ENCODE measurements at regions not wholly inside any gene's neighbourhood (a gene's known extent, or its start where the extent isn't known, plus 50 kb on each side); places are given as distances from the start of the nearest gene placed in this dataset.

DNA sequence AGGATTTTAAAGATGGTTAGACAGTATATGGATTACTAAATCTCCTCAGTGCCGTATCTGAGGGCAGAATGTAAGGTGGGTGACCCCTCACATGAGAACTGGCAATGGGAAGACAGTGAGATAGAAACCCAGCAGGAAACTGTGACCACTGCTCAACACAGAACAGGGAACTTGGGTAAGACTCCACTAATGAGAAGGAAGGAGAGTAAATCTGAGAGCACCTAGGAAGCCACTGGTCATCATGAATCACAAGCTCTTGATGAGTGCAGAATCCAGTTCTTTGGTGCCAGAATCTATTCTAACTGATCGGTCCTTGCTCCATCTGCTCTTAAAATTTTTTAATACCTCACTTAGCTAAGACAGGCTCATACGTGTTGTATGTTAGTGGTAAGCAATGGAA lies 261.8 kb downstream of the KLF12 start:
- H3K79me2 ChIP-seq (ENCODE audit: insufficient read depth, low read length), result no peaks in the 10 kb centered on the region
- no peak overlapping the region for H3K4me3 ChIP-seq (replicated peaks in 1 of 3; ENCODE audit: low read depth in 2 of 3, low read length in 3 of 3)
- Mint-ChIP-seq H3K4me1 (no peaks in the 10 kb centered on the region), H3K9me3 (peaks cover 0 to 3% (median 0%) of the 10 kb centered on the region in 7 donors), H3K27ac (no peak overlapping the region), H3K36me3 (no peaks in the 10 kb centered on the region), H3K27me3 (ENCODE audit: low read depth in 3 of 3) (no peaks in the 10 kb centered on the region), H3K4me3 (no peak overlapping the region)
- no peak overlapping the region for H3K27ac ChIP-seq (ENCODE audit: low read depth in 1 of 2, low read length in 2 of 2)
- H2AFZ ChIP-seq (ENCODE audit: insufficient read depth, low read depth, low read length, poor library complexity, severe bottlenecking), result no peak overlapping the region
- no peaks in the 10 kb centered on the region for H3K27me3 ChIP-seq (ENCODE audit: control insufficient read depth in 2 of 2, insufficient read depth in 2 of 2, low read length in 2 of 2)
- no peaks in the 10 kb centered on the region for H3K4me1 ChIP-seq (ENCODE audit: control insufficient read depth in 1 of 2, insufficient read depth in 2 of 2, low read length in 2 of 2)
- DNase-seq, result no peak
- H3K4me2 ChIP-seq (replicated peaks; ENCODE audit: extremely low read depth, low read length, poor library complexity, severe bottlenecking), result no peak overlapping the region
- TF ChIP-seq, protein P1, sequence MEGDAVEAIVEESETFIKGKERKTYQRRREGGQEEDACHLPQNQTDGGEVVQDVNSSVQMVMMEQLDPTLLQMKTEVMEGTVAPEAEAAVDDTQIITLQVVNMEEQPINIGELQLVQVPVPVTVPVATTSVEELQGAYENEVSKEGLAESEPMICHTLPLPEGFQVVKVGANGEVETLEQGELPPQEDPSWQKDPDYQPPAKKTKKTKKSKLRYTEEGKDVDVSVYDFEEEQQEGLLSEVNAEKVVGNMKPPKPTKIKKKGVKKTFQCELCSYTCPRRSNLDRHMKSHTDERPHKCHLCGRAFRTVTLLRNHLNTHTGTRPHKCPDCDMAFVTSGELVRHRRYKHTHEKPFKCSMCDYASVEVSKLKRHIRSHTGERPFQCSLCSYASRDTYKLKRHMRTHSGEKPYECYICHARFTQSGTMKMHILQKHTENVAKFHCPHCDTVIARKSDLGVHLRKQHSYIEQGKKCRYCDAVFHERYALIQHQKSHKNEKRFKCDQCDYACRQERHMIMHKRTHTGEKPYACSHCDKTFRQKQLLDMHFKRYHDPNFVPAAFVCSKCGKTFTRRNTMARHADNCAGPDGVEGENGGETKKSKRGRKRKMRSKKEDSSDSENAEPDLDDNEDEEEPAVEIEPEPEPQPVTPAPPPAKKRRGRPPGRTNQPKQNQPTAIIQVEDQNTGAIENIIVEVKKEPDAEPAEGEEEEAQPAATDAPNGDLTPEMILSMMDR (IDR thresholded peaks at IDR 0.05), result no peak
- intact Hi-C loops (cut with micrococcal nuclease), result no loop called here
- H4K20me1 ChIP-seq (ENCODE audit: insufficient read depth, low read length), result no peaks in the 10 kb centered on the region
- no peak overlapping the region for H3K9ac ChIP-seq (ENCODE audit: insufficient read depth, low read length, poor library complexity, severe bottlenecking)
- H3K9me3 ChIP-seq (replicated peaks in 1 of 2; ENCODE audit: control insufficient read depth in 1 of 2, insufficient read depth in 1 of 2, low read length in 2 of 2), result no peaks in the 10 kb centered on the region
- WGBS (ENCODE audit: insufficient coverage), result 83% methylated on average over 2 of the region's 3 CpGs
- no peaks in the 10 kb centered on the region for H3K36me3 ChIP-seq (replicated peaks in 1 of 2; ENCODE audit: control insufficient read depth in 1 of 2, insufficient read depth in 2 of 2, low read length in 2 of 2)

DNA sequence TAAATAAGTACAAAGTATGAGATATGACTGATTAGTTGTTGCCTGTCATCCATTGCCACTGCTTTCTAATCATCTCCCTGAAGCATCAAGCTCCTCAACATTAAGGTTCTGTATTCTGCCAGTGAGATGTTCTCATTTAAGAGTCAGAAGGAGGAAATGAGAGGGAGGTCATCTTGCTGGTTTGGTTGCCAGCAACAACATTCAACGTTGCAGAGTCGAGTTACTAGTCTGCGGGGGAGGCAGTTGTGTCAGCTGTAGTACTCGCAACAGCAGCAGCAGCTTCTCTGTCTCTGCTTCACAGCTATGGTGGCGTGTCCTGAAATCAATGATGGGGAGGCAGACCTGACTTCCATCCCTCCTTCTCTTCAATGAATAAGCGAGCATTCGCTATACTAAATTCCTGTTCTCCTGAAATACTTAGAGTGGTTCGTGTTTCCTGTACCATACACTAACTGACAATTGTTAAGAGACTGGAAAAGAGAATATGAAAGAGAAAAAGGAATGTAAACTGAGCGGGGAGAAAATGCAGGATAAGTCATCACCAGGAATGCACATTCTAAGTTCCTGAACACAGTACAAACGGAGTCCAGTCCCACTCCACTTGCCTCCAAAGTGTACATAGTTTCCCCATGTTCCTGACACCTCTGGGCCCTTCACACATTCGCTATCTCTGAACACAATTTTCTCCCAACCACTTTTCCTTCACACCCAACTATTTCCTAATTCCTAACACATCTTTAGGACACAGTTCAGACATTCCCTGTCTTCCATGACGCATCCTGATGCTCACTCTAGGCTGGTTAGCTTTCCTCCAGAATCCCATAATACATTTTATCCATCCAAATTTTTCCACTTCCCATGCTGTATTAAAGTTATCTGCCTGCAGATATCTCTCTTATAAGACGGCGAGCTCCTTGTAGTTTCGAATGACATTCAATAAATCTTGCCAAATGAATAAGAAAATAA lies 263.0 kb downstream of the KLF12 start:
- no peaks in the 10 kb centered on the region for H4K20me1 ChIP-seq (ENCODE audit: insufficient read depth, low read length)
- H3K4me2 ChIP-seq (replicated peaks; ENCODE audit: extremely low read depth, low read length, poor library complexity, severe bottlenecking), result no peak overlapping the region
- H3K9me3 ChIP-seq (replicated peaks in 1 of 2; ENCODE audit: control insufficient read depth in 1 of 2, insufficient read depth in 1 of 2, low read length in 2 of 2), result no peaks in the 10 kb centered on the region
- no peaks in the 10 kb centered on the region for H3K27me3 ChIP-seq (ENCODE audit: control insufficient read depth in 2 of 2, insufficient read depth in 2 of 2, low read length in 2 of 2)
- H3K36me3 ChIP-seq (replicated peaks in 1 of 2; ENCODE audit: control insufficient read depth in 1 of 2, insufficient read depth in 2 of 2, low read length in 2 of 2), result no peaks in the 10 kb centered on the region
- no peak overlapping the region for H3K27ac Mint-ChIP-seq
- TF ChIP-seq, protein P1 (IDR thresholded peaks at IDR 0.05), result no peak
- H3K79me2 ChIP-seq (ENCODE audit: insufficient read depth, low read length), result no peaks in the 10 kb centered on the region
- no peaks in the 10 kb centered on the region for H3K36me3 Mint-ChIP-seq
- no peak for DNase-seq
- peaks cover 0 to 3% (median 0%) of the 10 kb centered on the region in 7 donors for H3K9me3 Mint-ChIP-seq
- H3K4me1 Mint-ChIP-seq, result no peaks in the 10 kb centered on the region
- H3K27ac ChIP-seq (ENCODE audit: low read depth in 1 of 2, low read length in 2 of 2), result no peak overlapping the region
- H3K4me1 ChIP-seq (ENCODE audit: control insufficient read depth in 1 of 2, insufficient read depth in 2 of 2, low read length in 2 of 2), result no peaks in the 10 kb centered on the region
- H3K9ac ChIP-seq (ENCODE audit: insufficient read depth, low read length, poor library complexity, severe bottlenecking), result no peak overlapping the region
- H2AFZ ChIP-seq (ENCODE audit: insufficient read depth, low read depth, low read length, poor library complexity, severe bottlenecking), result no peak overlapping the region
- intact Hi-C loops (cut with micrococcal nuclease), result no loop called here
- no peaks in the 10 kb centered on the region for H3K27me3 Mint-ChIP-seq (ENCODE audit: low read depth in 3 of 3)
- WGBS (ENCODE audit: insufficient coverage), result 86% methylated on average over 6 of the region's 15 CpGs
- no peak overlapping the region for H3K4me3 ChIP-seq (replicated peaks in 1 of 3; ENCODE audit: low read depth in 2 of 3, low read length in 3 of 3)
- H3K4me3 Mint-ChIP-seq, result no peak overlapping the region

All from CD14-positive monocyte (primary cell).